GM18502 (cell line): ENCODE measurements at regions not wholly inside any gene's neighbourhood (a gene's known extent, or its start where the extent isn't known, plus 50 kb on each side); places are given as distances from the start of the nearest gene placed in this dataset.
"Not testable (repeated sequence)": the region's sequence is repeated elsewhere in the genome, so short reads cannot be mapped to it uniquely, and the experiment has no call there.

ENCODE experiments used
- ATAC-seq: cut with Tn5 transposase; IDR thresholded peaks from one replicate; pipeline ENCODE4 v1.9.1; 2021; ENCODE audit warnings: mild to moderate bottlenecking; ENCODE audit not compliant: unreplicated experiment, poor library complexity

DNA sequence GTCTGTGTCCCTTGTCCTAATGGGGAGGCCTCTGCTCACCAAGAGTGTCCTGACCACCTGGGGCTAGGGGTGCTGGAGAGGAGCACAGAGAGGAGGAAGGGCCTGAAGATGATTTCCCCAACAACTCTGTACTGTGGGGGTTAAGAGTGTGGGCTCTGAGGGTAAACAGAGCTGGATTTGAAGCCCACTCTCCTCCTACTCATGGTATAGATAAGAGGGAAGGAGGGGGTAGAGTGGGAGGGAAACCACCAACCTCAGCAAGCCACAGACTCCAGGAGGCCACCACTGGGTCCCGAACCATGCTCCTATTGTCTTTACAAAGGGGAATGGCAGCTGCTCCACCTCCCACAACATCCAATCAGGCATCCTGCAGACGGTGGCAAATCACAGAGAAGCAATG, 103.6 kb upstream of the RNU6-1 start:
- ATAC-seq = no peak

- ATAC-seq = no peak
Measured at GRCh38 chr15:67944010-67944641, 104.3 kb upstream of the RNU6-1 start.

- ATAC-seq = no peak
Measured at GRCh38 chr15:67945131-67945530, 105.3 kb upstream of the RNU6-1 start.

GRCh38 chr15:67945951-67946700, 106.3 kb upstream of the RNU6-1 start:
- ATAC-seq = no peak

- no peak for ATAC-seq
Measured at GRCh38 chr15:67946701-67947100, 106.9 kb upstream of the RNU6-1 start.

DNA sequence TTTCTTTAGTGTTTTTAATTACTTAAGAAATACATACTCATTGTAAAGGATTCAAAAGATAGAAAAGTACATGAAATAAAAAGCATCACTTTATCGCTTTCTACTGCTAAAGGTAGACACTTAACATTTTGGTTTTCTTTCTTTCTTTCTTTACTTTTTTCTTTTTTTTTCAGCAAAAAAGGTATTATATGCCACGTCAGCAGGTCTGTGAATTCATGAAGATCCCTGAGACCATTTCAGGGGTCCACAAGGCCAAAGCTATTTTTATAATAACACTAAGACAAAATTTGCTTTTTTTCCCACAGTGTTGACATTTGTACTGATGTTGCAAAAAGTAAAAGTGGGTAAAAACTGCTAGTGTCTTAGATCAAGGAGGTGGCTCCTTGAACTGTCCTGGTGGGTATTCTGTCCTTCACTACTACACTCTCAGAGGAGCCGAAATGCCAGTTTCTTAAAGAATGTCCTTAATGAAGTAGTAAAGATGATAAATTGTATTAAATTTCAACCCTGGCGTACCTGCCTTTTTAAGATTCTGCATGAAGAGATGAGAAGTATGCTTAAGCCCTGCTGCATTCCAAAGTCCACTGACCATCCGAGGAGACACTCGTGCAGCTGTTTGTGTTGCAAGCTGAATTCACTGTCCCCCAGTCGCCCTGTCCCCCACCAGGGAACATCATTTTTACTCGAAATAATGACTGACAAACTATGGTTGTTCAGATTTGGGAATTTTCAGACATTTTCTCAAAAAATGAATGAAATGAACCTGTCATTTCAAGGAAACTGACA, 106.7 kb upstream of the PIAS1 start:
- ATAC-seq = no peak

DNA sequence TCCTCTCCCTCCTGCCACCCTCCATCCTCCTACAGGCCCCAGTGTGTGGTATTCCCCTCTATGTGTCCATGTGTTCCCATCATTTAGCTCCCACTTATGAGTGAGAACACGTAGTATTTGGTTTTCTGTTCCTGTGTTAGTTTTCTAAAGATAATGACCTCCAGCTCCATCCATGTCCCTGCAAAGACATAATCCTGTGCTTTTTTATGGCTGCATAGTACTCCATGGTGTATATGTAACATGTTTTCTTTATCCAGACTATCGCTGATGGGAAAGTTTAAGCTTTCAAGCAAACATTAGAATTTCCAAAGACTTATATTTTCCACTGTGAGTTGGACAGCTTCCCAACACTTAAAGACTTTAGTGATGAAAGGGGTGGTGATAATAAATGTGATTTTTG, 105.9 kb upstream of the PIAS1 start:
- ATAC-seq = no peak

DNA sequence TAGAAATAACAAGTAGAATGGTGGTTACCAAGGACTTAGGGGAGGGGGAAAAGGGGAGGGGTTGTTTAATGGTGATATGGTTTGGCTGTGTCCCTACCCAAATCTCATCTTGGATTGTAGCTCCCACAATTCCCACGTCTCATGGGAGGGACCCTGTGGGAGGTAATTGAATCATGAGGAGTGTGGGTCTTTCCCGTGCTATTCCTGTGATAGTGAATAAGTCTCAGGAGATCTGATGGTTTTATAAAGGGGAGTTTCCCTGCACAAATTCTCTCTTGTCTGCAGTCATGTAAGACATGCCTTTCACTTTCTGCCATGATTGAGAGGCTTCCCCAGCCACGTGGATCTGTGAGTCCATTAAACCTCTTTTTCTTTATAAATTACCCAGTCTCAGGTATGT, 102.9 kb upstream of the PIAS1 start:
- ATAC-seq = not testable (repeated sequence)

- no peak for ATAC-seq
Measured at GRCh38 chr15:67953299-67953698, 100.8 kb upstream of the PIAS1 start.

- ATAC-seq = no peak
Measured at GRCh38 chr15:67955252-67955651, 98.9 kb upstream of the PIAS1 start.

DNA sequence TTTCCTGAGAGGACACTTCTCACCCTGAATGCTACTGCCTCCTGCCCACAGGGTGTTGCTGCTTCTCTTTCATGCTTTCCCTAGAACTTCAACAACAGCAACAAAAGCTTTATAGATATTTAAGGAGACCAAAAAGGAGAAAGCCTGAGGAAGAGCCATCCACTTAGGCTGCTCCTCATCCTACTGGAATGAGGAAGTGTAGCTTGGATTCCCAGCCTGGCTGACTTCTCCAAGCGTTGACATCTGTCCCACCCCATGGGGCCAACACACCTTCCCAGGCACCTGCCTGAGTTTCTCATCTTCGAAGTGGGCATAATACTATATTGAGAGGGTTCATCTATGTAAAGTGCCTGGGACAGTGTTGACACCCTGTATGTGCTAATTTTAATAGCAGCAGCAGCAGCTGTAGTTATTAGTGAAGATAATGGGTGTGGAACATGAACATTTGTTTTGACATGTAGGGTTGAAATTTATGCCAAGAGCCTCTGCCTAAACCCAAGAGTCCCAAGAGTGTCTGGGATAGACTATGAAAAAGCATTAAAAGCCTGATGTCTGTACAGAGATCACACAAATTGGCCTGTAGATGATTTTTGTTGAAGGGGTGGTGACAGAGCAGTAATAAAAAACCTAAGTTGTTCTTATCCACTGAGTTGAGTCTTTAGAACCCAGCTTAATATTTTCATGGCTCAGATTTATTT, 96.5 kb upstream of the PIAS1 start:
- ATAC-seq = no peak

DNA sequence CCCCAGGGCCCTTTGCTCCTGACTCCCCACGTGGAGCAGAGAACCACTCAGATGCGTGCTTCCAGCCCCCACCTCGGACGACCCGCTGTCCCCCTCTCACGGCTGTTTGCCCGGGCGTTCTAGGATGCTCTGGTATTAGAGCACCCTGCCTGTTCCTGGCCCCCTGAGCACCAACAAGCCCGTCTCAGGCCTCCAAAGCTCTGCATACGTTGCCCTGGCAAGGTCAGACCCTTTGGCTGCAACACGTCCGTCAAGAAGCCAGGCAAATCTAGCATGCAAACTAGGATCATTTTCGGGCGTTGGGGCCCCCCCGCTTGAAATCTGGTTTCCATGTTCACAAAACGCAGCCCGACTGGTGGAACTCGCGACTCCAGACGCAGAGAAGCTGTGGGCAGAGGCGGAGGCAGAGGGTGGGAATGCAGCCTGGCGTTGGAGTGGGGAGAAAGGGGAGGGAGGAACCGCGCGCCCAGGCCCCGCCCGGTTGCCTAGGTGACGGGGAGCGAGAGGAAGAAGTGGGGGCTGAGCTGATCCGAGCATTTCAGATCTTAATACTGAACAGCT, 86.2 kb upstream of the PIAS1 start:
- no peak for ATAC-seq

- no peak for ATAC-seq
Measured at GRCh38 chr15:67968564-67968963, 85.6 kb upstream of the PIAS1 start.

DNA sequence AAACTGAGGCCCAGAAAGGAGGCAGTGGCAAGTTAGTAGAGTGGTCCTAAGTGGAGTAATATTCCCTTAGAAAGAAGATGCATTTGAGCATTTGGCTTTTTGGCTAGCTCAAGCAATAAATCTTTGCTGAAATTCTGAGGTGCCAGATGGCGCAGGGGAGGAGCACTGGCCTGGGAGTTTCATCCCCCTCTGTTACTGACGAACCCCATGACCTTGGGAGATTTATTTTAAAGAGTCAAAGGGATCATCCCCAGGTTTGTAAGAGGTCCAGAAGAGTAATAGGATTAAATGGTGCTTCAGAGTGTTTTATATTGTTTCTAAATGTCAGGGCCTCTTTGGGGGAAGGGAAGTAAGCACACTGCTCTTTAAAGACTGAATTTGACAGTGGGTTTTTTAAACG, 85.1 kb upstream of the PIAS1 start:
- no peak for ATAC-seq

GRCh38 chr15:67969892-67970291, 84.2 kb upstream of the PIAS1 start:
- ATAC-seq = no peak

GRCh38 chr15:67972377-67972776, 81.7 kb upstream of the PIAS1 start:
- no peak for ATAC-seq

DNA sequence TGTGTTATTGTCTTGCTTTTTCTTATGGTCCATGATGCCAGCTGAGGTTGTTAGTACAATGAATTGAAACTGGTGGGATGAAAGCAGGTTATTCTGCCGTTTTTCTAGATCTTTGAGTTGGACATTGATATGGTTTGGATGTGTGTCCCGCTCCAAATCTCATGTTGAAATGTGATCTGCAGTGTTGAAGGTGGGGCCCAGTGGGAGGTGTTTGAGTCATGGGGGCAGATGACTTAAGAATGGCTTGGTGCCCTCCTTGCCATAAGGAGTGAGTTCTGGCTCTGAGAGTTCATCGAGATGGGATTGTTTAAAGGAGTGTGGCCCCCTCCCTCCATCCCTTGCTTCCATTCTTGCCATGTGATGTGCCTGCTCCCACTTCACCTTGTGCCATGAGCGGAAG, 80.3 kb upstream of the PIAS1 start:
- ATAC-seq = no peak

GRCh38 chr15:67976506-67977073, 77.5 kb upstream of the PIAS1 start:
- ATAC-seq = no peak

- ATAC-seq = no peak
Measured at GRCh38 chr15:67977414-67978089, 76.6 kb upstream of the PIAS1 start.

DNA sequence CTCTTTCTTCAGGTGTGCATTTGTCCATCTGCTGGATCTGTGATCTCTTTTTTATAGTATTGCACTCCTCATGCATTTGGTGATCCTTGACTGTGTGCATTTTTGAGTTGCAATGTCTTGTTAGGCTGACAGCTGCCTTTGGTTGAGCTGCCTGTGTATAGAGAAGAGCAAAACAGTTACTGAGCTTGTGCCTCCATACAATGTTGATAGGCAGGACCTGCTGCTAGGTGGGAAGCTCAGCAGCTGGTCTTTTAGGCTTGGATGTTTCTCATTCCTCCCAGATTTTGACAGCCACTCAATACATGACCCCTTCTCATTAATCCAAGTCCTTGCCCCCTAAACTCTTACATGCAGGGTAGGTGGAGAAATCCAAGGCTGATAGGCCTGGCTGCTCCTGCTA, 74.8 kb upstream of the PIAS1 start:
- ATAC-seq = no peak
